Skeletal muscle cell (primary cell): ENCODE measurements at regions not wholly inside any gene's neighbourhood (a gene's known extent, or its start where the extent isn't known, plus 50 kb on each side); places are given as distances from the start of the nearest gene placed in this dataset.
"Not testable (repeated sequence)": the region's sequence is repeated elsewhere in the genome, so short reads cannot be mapped to it uniquely, and the experiment has no call there.

ENCODE experiments used
- DNase-seq: peaks from one replicate; pipeline ENCODE4 v3.0.0-alpha.2; 2010; ENCODE audit warnings: low read depth
- H3K4me3 ChIP-seq: 2 replicates; pipeline ENCODE4 v1.5.1; 2011; ENCODE audit warnings: low read depth, mild to moderate bottlenecking, control low read depth, low read length, moderate library complexity

GRCh38 chr6:144655376-144655775 lies 370.2 kb downstream of the UTRN start:
- no peak for DNase-seq
- no peak overlapping the region for H3K4me3 ChIP-seq

GRCh38 chr6:144657691-144658090 lies 372.6 kb downstream of the UTRN start:
- no peak for DNase-seq
- H3K4me3 ChIP-seq, result no peak overlapping the region

GRCh38 chr6:144659202-144660182 lies 374.4 kb downstream of the UTRN start:
- no peak overlapping the region for H3K4me3 ChIP-seq
- peak; percentile 59 for DNase-seq

GRCh38 chr6:144660561-144661115 lies 375.5 kb downstream of the UTRN start:
- no peak overlapping the region for H3K4me3 ChIP-seq
- DNase-seq, result no peak

- DNase-seq, result no peak
- no peak overlapping the region for H3K4me3 ChIP-seq
These were observed 376.1 kb downstream of the UTRN start for GRCh38 chr6:144661116-144661806.

- H3K4me3 ChIP-seq, result no peak overlapping the region
- DNase-seq, result no peak
These were observed 377.8 kb downstream of the UTRN start for GRCh38 chr6:144662812-144663365.

- H3K4me3 ChIP-seq, result no peak overlapping the region
- no peak for DNase-seq
These were observed 379.1 kb downstream of the UTRN start for GRCh38 chr6:144664281-144664680.

GRCh38 chr6:144664947-144665346 lies 379.8 kb downstream of the UTRN start:
- H3K4me3 ChIP-seq, result no peak overlapping the region
- no peak for DNase-seq

- H3K4me3 ChIP-seq, result no peak overlapping the region
- DNase-seq, result no peak
These were observed 380.9 kb downstream of the UTRN start for GRCh38 chr6:144665932-144666450.

GRCh38 chr6:144666781-144667180 lies 381.6 kb downstream of the UTRN start:
- H3K4me3 ChIP-seq, result no peak overlapping the region
- no peak for DNase-seq

GRCh38 chr6:144667532-144668503 lies 382.7 kb downstream of the UTRN start:
- no peak overlapping the region for H3K4me3 ChIP-seq
- no peak for DNase-seq

- DNase-seq, H3K4me3 ChIP-seq: not testable (repeated sequence)
These were observed 385.1 kb downstream of the UTRN start for GRCh38 chr6:144670259-144670658.

GRCh38 chr6:144673807-144674206 lies 388.7 kb downstream of the UTRN start:
- DNase-seq, result no peak
- no peak overlapping the region for H3K4me3 ChIP-seq

GRCh38 chr6:144675231-144675861 lies 390.2 kb downstream of the UTRN start:
- peak; percentile 56 for DNase-seq
- no peak overlapping the region for H3K4me3 ChIP-seq

GRCh38 chr6:144676310-144676709 lies 391.2 kb downstream of the UTRN start:
- not testable (repeated sequence) for H3K4me3 ChIP-seq, DNase-seq

GRCh38 chr6:144677263-144677662 lies 392.1 kb downstream of the UTRN start:
- not testable (repeated sequence) for H3K4me3 ChIP-seq, DNase-seq

- H3K4me3 ChIP-seq, result no peak overlapping the region
- peak; percentile 41 for DNase-seq
These were observed 393.7 kb downstream of the UTRN start for GRCh38 chr6:144678844-144679243.

- no peak overlapping the region for H3K4me3 ChIP-seq
- no peak for DNase-seq
These were observed 396.2 kb downstream of the UTRN start for GRCh38 chr6:144681334-144681733.
